ENCODE measurements at regions not wholly inside any gene's neighbourhood (a gene's known extent, or its start where the extent isn't known, plus 50 kb on each side); places are given as distances from the start of the nearest gene placed in this dataset.

DNA sequence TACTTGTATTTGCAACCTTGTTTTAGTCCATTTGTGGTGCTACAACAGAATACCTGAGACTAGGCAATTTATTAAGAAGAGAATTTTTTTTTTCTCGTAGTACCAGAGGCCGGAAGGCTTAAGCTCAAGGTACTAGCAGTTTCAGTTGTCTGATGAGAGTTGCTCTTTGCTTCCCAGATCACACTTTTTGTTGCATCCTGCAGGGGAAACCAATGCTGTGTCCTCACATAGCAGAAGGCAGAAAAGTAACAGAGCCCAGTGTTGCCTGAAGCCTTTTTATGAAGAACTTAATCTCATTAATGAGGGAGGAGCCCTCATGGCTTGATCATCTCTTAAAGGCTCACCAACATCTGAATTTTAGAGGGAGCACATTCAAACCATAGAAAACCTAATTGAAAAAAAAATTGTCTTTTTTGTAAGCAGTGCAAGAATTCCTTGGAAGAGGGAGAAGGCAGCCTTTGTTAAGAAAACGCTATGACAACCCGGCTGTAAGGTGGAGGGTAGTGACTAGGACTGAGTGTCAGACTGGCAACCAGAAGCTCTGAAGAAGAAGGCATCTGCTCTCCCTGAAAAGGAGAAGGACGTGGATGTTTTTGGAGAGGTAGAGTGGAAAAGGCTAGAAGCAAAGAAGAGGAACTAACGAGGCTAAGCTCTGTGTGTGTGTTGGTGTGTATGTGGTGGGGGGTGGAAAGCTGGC is 1245.3 kb downstream of the ROBO2 start:
- no peak for TF ChIP-seq EZH2phosphoT487 (IDR thresholded peaks at IDR 0.05; ENCODE audit: borderline replicate concordance)
- TF ChIP-seq, protein P1, sequence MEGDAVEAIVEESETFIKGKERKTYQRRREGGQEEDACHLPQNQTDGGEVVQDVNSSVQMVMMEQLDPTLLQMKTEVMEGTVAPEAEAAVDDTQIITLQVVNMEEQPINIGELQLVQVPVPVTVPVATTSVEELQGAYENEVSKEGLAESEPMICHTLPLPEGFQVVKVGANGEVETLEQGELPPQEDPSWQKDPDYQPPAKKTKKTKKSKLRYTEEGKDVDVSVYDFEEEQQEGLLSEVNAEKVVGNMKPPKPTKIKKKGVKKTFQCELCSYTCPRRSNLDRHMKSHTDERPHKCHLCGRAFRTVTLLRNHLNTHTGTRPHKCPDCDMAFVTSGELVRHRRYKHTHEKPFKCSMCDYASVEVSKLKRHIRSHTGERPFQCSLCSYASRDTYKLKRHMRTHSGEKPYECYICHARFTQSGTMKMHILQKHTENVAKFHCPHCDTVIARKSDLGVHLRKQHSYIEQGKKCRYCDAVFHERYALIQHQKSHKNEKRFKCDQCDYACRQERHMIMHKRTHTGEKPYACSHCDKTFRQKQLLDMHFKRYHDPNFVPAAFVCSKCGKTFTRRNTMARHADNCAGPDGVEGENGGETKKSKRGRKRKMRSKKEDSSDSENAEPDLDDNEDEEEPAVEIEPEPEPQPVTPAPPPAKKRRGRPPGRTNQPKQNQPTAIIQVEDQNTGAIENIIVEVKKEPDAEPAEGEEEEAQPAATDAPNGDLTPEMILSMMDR (conservative IDR thresholded peaks at IDR 0.05; ENCODE audit: low read length): no peak
